ENCODE measurements at regions not wholly inside any gene's neighbourhood (a gene's known extent, or its start where the extent isn't known, plus 50 kb on each side); places are given as distances from the start of the nearest gene placed in this dataset.
A peak's percentile ranks its signal among the peaks of the same experiment; 100 is the strongest.

GRCh38 chr5:136482206-136482605 lies 116.9 kb upstream of the TRPC7 start:
- no peaks in the 10 kb centered on the region for H3K27me3 ChIP-seq
- intact Hi-C loops (cut with DNase I; ENCODE audit: low total_unique reads) = no loop called here
- no peaks in the 10 kb centered on the region for H3K36me3 ChIP-seq
- no peak overlapping the region for H3K4me3 ChIP-seq
- H3K9me3 ChIP-seq = no peaks in the 10 kb centered on the region
- peak in 1 of 2 donors; percentile 11 for DNase-seq
- H3K27ac ChIP-seq = no peak overlapping the region
- H3K4me1 ChIP-seq = no peaks in the 10 kb centered on the region
- 79 to 88% (median 86%) methylated on average over 2 of the region's 2 CpGs for WGBS, 5 donors
- TF ChIP-seq POLR2AphosphoS5 (IDR thresholded peaks at IDR 0.05) = no peak
- no peak for TF ChIP-seq POLR2A (IDR thresholded peaks at IDR 0.05)
- TF ChIP-seq EP300 (IDR thresholded peaks at IDR 0.05) = no peak
- no peak for TF ChIP-seq CTCF (IDR thresholded peaks at IDR 0.05)

- no peak overlapping the region for H3K27ac ChIP-seq
- intact Hi-C loops (cut with DNase I; ENCODE audit: low total_unique reads) = no loop called here
- no peak overlapping the region for H3K4me3 ChIP-seq
- no peaks in the 10 kb centered on the region for H3K36me3 ChIP-seq
- H3K4me1 ChIP-seq = no peaks in the 10 kb centered on the region
- DNase-seq = no peak
- WGBS, 5 donors = 58 to 76% (median 73%) methylated on average over 3 of the region's 3 CpGs
- H3K27me3 ChIP-seq = no peaks in the 10 kb centered on the region
- H3K9me3 ChIP-seq = no peaks in the 10 kb centered on the region
- TF ChIP-seq EP300 (IDR thresholded peaks at IDR 0.05) (no peak), POLR2A (IDR thresholded peaks at IDR 0.05) (no peak), POLR2AphosphoS5 (IDR thresholded peaks at IDR 0.05) (no peak), CTCF (IDR thresholded peaks at IDR 0.05) (no peak)
Measured at GRCh38 chr5:136474466-136474865, 109.1 kb upstream of the TRPC7 start.

GRCh38 chr5:136467632-136468031 lies 102.3 kb upstream of the TRPC7 start:
- Histone ChIP-seq H3K4me3 (no peak overlapping the region), H3K9me3 (no peaks in the 10 kb centered on the region), H3K27ac (no peak overlapping the region), H3K27me3 (no peaks in the 10 kb centered on the region), H3K36me3 (no peaks in the 10 kb centered on the region), H3K4me1 (no peaks in the 10 kb centered on the region)
- intact Hi-C loops (cut with DNase I; ENCODE audit: low total_unique reads) = no loop called here
- no peak for TF ChIP-seq POLR2AphosphoS5 (IDR thresholded peaks at IDR 0.05)
- no peak for TF ChIP-seq POLR2A (IDR thresholded peaks at IDR 0.05)
- TF ChIP-seq EP300 (IDR thresholded peaks at IDR 0.05) = no peak
- no peak for TF ChIP-seq CTCF (IDR thresholded peaks at IDR 0.05)
- no peak for DNase-seq
- WGBS, 5 donors = 55 to 81% (median 67%) methylated on average over 1 of the region's 1 CpG

GRCh38 chr5:136466041-136466415 lies 100.7 kb upstream of the TRPC7 start:
- no peaks in the 10 kb centered on the region for H3K9me3 ChIP-seq
- intact Hi-C loops (cut with DNase I; ENCODE audit: low total_unique reads) = no loop called here

More at GRCh38 chr5:136466041-136466415, 100.7 kb upstream of the TRPC7 start:
- DNase-seq = no peak
- WGBS, 5 donors = 69 to 77% (median 71%) methylated on average over 3 of the region's 3 CpGs
- Histone ChIP-seq H3K4me1 (no peaks in the 10 kb centered on the region), H3K27me3 (no peaks in the 10 kb centered on the region), H3K27ac (no peak overlapping the region), H3K4me3 (no peak overlapping the region), H3K36me3 (no peaks in the 10 kb centered on the region)
- no peak for TF ChIP-seq EP300 (IDR thresholded peaks at IDR 0.05)
- TF ChIP-seq POLR2AphosphoS5 (IDR thresholded peaks at IDR 0.05) = no peak
- TF ChIP-seq CTCF (IDR thresholded peaks at IDR 0.05) = no peak
- no peak for TF ChIP-seq POLR2A (IDR thresholded peaks at IDR 0.05)
